WTC11 (cell line): ENCODE measurements at regions not wholly inside any gene's neighbourhood (a gene's known extent, or its start where the extent isn't known, plus 50 kb on each side); places are given as distances from the start of the nearest gene placed in this dataset.
A peak's percentile ranks its signal among the peaks of the same experiment; 100 is the strongest.

ENCODE experiments used
- ATAC-seq: fragments of 200-7000 bp; cut with Tn5 transposase; 2 replicates; pipeline ENCODE4 v1.10.0; 2021; ENCODE audit warnings: mild to moderate bottlenecking, moderate library complexity
- CTCF ChIA-PET: fragments of 300-600 bp; sonication (Branson Sonifier 250); formaldehyde crosslinking; loops from one replicate; lab custom pipeline; 2021; ENCODE audit warnings: antibody characterized with exemption; lab: Charles Lee
- POLR2A ChIA-PET: fragments of 350-600 bp; sonication (Branson Sonifier 250); formaldehyde crosslinking; loops from one replicate; lab custom pipeline; 2021; ENCODE audit warnings: antibody characterized with exemption; lab: Charles Lee
- DNase-seq: peaks from one replicate; pipeline ENCODE4 v3.0.0; 2021; ENCODE audit warnings: low spot score
- H3K27ac Mint-ChIP-seq: 2 replicates; pipeline ENCODE4 v1.8.0; 2021; ENCODE audit warnings: mixed read lengths
- H3K27me3 Mint-ChIP-seq: 2 replicates; pipeline ENCODE4 v1.8.0; 2021; ENCODE audit warnings: low read depth, mild to moderate bottlenecking, moderate library complexity, mixed read lengths
- H3K36me3 Mint-ChIP-seq: 2 replicates; pipeline ENCODE4 v1.8.0; 2021; ENCODE audit warnings: mixed read lengths
- H3K4me1 Mint-ChIP-seq: 2 replicates; pipeline ENCODE4 v1.8.0; 2022; ENCODE audit warnings: mixed read lengths
- H3K4me3 Mint-ChIP-seq: 2 replicates; pipeline ENCODE4 v1.8.0; 2021; ENCODE audit warnings: mild to moderate bottlenecking, moderate library complexity, mixed read lengths
- H3K9me3 Mint-ChIP-seq: 2 replicates; pipeline ENCODE4 v1.8.0; 2021; ENCODE audit warnings: mixed read lengths
- ATF2 ChIP-seq: sonication (generic); formaldehyde crosslinking; IDR thresholded peaks from 2 replicates; pipeline ENCODE4 v1.8.1; 2022; ENCODE audit warnings: low read depth, missing genetic modification reagents, borderline replicate concordance
- CTCF ChIP-seq: fragments of 200-600 bp; IDR thresholded peaks from 2 replicates; pipeline ENCODE4 v1.8.0; 2022; ENCODE audit warnings: antibody characterized with exemption
- E2F5 ChIP-seq: sonication (generic); formaldehyde crosslinking; IDR thresholded peaks from 2 replicates; pipeline ENCODE4 v1.8.1; 2022; ENCODE audit warnings: mild to moderate bottlenecking, moderate library complexity, missing genetic modification reagents
- ERG ChIP-seq: fragments of 250-450 bp; sonication (Bioruptor Pico); IDR thresholded peaks from 2 replicates; pipeline ENCODE4 v1.8.0; 2021; ENCODE audit warnings: mild to moderate bottlenecking
- FOXJ3 ChIP-seq: sonication (generic); formaldehyde crosslinking; IDR thresholded peaks from 2 replicates; pipeline ENCODE4 v1.9.0; 2021; ENCODE audit warnings: missing genetic modification reagents, mild to moderate bottlenecking, borderline replicate concordance
- MAX ChIP-seq: sonication (generic); formaldehyde crosslinking; IDR thresholded peaks from 2 replicates; pipeline ENCODE4 v1.8.0; 2022; ENCODE audit warnings: mild to moderate bottlenecking, missing genetic modification reagents
- SMAD4 ChIP-seq: sonication (generic); formaldehyde crosslinking; IDR thresholded peaks from 2 replicates; pipeline ENCODE4 v1.8.0; 2022; ENCODE audit warnings: mild to moderate bottlenecking, missing genetic modification reagents
- STAT6 ChIP-seq: sonication (generic); formaldehyde crosslinking; conservative IDR thresholded peaks from 2 replicates; pipeline ENCODE4 v1.8.1; 2023; ENCODE audit warnings: mild to moderate bottlenecking, low read depth, missing genetic modification reagents, moderate library complexity
- TEAD1 ChIP-seq: sonication (generic); formaldehyde crosslinking; IDR thresholded peaks from 2 replicates; pipeline ENCODE4 v1.8.0; 2022; ENCODE audit warnings: mild to moderate bottlenecking, missing genetic modification reagents
- ZNF425 ChIP-seq: fragments of 250-450 bp; sonication (Bioruptor Pico); conservative IDR thresholded peaks from 2 replicates; pipeline ENCODE4 v1.9.0; 2021; ENCODE audit warnings: mild to moderate bottlenecking
- ZSCAN18 ChIP-seq: fragments of 250-450 bp; sonication (Bioruptor Pico); IDR thresholded peaks from 2 replicates; pipeline ENCODE4 v2.1.2; 2022; ENCODE audit warnings: mild to moderate bottlenecking, moderate library complexity

- TF ChIP-seq ZSCAN18 (CRISPR knock-in tag) (no peak), TEAD1 (CRISPR knock-in tag) (no peak), ATF2 (CRISPR knock-in tag) (no peak)
Measured at GRCh38 chr15:38128921-38129320, 123.7 kb upstream of the SPRED1 start (continued).

- CTCF ChIA-PET: interaction anchor here (0.7 kb wide), 1 partner anchor 49 kb away, joined by 3 read pairs; no protein-coding TSS in a partner anchor
- ATAC-seq: no peak
Measured at GRCh38 chr15:38129531-38130204, 123.0 kb upstream of the SPRED1 start.

More at GRCh38 chr15:38129531-38130204, 123.0 kb upstream of the SPRED1 start:
- POLR2A ChIA-PET: no interaction called here
- Mint-ChIP-seq H3K36me3 (no peaks in the 10 kb centered on the region), H3K4me3 (no peak overlapping the region), H3K27me3 (no peaks in the 10 kb centered on the region), H3K27ac (0 out of 2 replicates have a peak overlapping the region, but pooled peaks have one; percentile 33), H3K4me1 (peaks cover 25% of the 10 kb centered on the region), H3K9me3 (no peaks in the 10 kb centered on the region)
- TF ChIP-seq E2F5 (CRISPR knock-in tag) (no peak), STAT6 (no peak), ZNF425 (CRISPR knock-in tag) (no peak), CTCF (no peak), SMAD4 (CRISPR knock-in tag) (no peak), FOXJ3 (CRISPR knock-in tag) (no peak), ERG (CRISPR knock-in tag) (no peak), MAX (CRISPR knock-in tag) (no peak)
- DNase-seq: no peak
